Kidney capillary endothelial cell (primary cell): ENCODE measurements at regions not wholly inside any gene's neighbourhood (a gene's known extent, or its start where the extent isn't known, plus 50 kb on each side); places are given as distances from the start of the nearest gene placed in this dataset.

Experiments
- DNase-seq: peaks from one replicate; pipeline ENCODE4 v3.0.0-alpha.2; 2018; ENCODE audit warnings: low spot score

DNA sequence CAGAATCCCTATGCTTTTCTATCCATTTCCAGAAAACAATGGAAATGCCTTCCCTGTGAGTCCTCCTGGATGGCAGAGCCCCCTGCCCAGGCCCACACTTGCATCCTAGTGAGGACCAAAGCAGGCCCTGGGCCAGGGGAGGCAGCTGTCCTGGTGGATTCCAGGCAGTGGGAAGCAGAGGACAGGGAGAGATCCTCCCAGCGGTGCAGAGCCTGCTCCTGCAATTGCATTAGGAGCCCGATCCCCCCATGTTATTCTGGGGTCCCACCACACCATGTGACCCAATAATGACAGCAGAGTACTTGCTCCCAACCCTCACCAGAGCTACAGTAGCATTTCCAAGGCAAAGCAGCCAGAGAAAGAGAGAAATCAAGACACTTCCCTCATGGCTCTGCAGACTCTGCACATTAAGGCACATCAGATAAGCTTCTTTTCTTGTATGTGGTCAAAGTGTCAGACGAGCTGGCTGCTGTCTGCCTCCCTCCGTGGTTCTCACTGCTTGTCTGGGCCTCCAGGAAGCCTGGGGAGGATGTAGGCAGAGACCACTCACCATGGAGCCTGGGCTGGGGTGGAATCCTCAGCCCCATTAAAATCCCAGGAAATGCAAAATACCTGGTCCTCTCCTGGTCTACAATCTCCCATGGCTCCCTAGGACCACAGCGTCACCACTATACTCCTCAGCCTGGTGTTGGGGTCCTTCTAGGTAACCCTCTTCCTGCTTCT lies 54.9 kb upstream of the RUNX3 start:
- DNase-seq: no peak

DNA sequence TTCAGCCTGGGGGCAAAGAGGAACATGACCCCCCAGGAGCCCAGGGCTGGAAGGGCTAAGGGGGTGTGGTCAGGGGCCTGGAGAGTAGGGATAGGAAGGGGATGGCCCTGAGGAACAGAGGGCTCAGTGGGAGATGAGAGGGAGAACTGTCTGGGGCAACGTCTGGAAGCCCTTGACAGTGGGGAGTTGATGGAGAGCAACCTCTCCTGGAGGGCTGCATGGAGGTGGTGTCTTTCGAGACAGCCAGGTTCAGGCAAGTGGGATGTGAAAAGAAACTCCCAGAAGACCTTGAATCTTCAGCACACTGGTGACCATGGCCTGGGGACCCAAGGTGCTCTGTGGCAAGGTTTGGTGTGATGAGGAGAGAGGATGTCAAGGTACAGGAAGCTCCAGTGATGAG lies 54.2 kb upstream of the RUNX3 start:
- DNase-seq: no peak

DNA sequence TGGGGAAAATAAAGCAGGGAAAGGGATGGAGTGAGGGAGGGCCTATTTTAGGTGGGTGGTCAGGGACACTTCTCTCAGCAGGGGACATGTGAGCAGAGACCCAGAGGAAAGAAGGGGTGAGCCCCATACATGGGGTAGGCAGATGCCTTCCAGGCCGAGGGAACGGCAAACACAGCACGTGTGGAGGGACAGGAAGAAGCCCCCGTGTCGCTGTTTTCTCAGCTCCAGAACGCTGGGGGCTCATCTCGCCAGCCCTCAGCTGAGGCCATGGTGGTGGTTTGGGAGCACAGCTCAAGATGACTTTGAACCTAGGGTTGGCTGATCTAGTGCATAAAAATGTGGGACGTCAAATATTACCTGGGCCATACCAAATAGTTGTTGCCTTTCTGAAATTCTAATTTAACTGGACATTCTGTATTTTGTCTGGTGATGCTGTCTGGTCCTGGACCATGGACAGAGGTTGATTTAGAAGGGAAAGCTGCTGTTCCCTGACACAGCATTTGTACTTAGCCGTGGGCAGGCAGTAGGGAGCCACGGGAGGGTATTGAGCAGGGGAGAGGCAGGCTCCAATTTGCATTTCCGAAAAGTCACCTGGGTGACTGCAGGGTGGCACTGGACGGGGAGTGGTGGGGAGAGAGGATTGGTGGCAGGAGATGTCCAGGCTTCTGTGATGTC lies 53.1 kb upstream of the RUNX3 start:
- no peak for DNase-seq

DNA sequence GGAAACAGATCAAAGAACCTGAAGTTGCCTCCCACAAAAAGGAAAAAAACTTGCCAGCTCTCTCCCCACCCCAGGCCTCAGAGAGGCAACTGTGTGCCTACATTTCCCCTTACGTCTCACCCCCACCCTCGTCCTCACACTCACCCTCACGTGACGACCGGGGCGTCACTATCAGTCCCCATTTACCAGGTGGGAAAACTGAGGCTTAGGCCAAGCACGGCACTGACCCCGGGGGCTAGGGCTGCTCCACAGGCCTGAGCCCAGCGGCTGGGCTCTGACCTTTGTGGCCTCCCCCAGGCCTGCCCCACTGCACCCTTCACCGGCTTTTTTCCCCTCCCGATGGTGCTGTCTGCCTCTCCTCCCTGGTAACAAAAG lies 51.5 kb upstream of the RUNX3 start:
- DNase-seq: no peak

DNA sequence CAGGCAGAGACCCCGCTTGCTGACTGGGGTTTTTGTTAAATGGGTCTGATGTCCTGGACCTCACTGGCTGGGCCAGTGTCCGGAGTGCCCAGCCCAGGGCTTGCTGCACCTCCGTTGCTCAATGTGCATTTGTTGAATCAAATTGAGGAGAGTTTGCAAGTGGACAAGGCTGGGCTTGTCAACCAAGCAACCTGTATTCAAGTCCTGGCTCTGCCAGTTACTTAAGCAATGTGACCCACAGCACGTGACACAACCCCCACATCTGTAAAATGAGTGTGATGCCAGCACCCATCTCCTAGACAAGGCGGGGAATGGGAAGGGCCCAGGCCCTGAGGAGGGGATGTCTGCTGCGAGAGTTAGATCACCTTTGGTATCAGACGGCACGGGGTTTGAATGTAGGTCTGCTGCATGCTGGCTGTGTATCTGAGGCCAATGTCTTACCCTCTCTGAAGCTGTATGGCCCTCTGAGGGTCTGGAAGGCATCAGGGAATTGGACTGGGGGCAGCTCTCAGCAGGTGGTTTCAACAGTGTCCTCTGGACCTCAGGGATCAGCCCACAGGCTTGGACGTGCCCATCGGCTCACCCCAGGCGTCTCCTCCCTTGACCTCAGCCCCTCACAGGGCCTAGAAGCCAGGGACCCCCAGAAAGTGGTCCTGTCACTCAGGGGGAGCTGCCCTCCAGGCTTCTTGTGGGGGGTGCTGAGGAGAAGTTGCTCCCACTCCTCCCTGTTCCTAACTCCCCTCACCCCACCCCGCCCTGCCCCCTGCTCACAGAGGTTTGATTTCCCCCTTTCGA lies 51.0 kb upstream of the RUNX3 start:
- DNase-seq: no peak
